Caco-2 (cell line): ENCODE measurements at regions not wholly inside any gene's neighbourhood (a gene's known extent, or its start where the extent isn't known, plus 50 kb on each side); places are given as distances from the start of the nearest gene placed in this dataset.

Source experiments
- BruUV-seq: library from RNA; stranded (reverse); fragments of 400-500 nt; replicated peaks from 2 replicates; lab custom pipeline; 2021; lab: Mats Ljungman, UMichigan
- CTCF ChIA-PET: fragments of 300-600 bp; sonication (Branson Sonifier 250); formaldehyde crosslinking; loops from one replicate; lab custom pipeline; 2022; ENCODE audit warnings: antibody characterized with exemption; lab: Charles Lee
- POLR2A ChIA-PET: fragments of 300-600 bp; sonication (Branson Sonifier 250); formaldehyde crosslinking; loops from one replicate; lab custom pipeline; 2022; ENCODE audit warnings: antibody characterized with exemption; lab: Charles Lee
- DNase-seq, 2 experiments: peaks; one replicate each; pipeline versions ENCODE4 v3.0.0 to v3.0.0-alpha.2; 2020 to 2022
- H3K27me3 ChIP-seq: replicated peaks from 2 replicates; pipeline ENCODE4 v1.6.0; 2011; ENCODE audit warnings: low read length; ENCODE audit not compliant: control insufficient read depth, insufficient read depth
- H3K36me3 ChIP-seq: 2 replicates; pipeline ENCODE4 v1.5.1; 2011; ENCODE audit warnings: low read length; ENCODE audit not compliant: control insufficient read depth, insufficient read depth
- H3K4me1 ChIP-seq: fragments of 250-450 bp; sonication (Bioruptor Pico); 2 replicates; pipeline ENCODE4 v1.5.1; 2020; ENCODE audit warnings: mild to moderate bottlenecking
- H3K4me3 ChIP-seq: 2 replicates; pipeline ENCODE4 v1.5.1; 2011; ENCODE audit warnings: low read depth, mild to moderate bottlenecking, control low read depth, low read length
- H3K9me3 ChIP-seq: fragments of 250-450 bp; sonication (Bioruptor Pico); 2 replicates; pipeline ENCODE4 v1.5.1; 2020; ENCODE audit warnings: mild to moderate bottlenecking, moderate library complexity
- H3K27ac Mint-ChIP-seq: one replicate; pipeline ENCODE4 v1.8.0; 2022; ENCODE audit warnings: mixed read lengths; ENCODE audit not compliant: unreplicated experiment
- H3K27me3 Mint-ChIP-seq: one replicate; pipeline ENCODE4 v1.8.0; 2022; ENCODE audit warnings: mixed read lengths; ENCODE audit not compliant: insufficient read depth, unreplicated experiment
- H3K36me3 Mint-ChIP-seq: one replicate; pipeline ENCODE4 v1.8.0; 2022; ENCODE audit warnings: mild to moderate bottlenecking, mixed read lengths; ENCODE audit not compliant: insufficient read depth, unreplicated experiment
- H3K4me1 Mint-ChIP-seq: one replicate; pipeline ENCODE4 v1.8.0; 2022; ENCODE audit warnings: low read depth, mixed read lengths; ENCODE audit not compliant: unreplicated experiment
- H3K4me3 Mint-ChIP-seq: one replicate; pipeline ENCODE4 v1.8.0; 2022; ENCODE audit warnings: mild to moderate bottlenecking, moderate library complexity, mixed read lengths; ENCODE audit not compliant: unreplicated experiment
- H3K9me3 Mint-ChIP-seq: one replicate; pipeline ENCODE4 v1.8.0; 2022; ENCODE audit warnings: mixed read lengths; ENCODE audit not compliant: unreplicated experiment
- intact Hi-C: fragments of 100-400 bp; cut with micrococcal nuclease; formaldehyde crosslinking; loops from one replicate; pipeline ENCODE4 v1.10.0; 2022; ENCODE audit not compliant: unreplicated experiment
- TF ChIP-seq, protein P1 (sequence below), 2 experiments: fragments of 200-600 bp in 1 of 2; IDR thresholded peaks; 1 replicate in 1 of 2; 2 replicates in 1 of 2; pipeline versions ENCODE4 v1.5.1 to v1.8.0; 2011 to 2022; ENCODE audit warnings: antibody characterized with exemption in 1 of 2, control low read depth in 1 of 2, inconsistent platforms in 1 of 2, low read depth in 1 of 2, low read length in 1 of 2, mild to moderate bottlenecking in 1 of 2, moderate library complexity in 1 of 2; ENCODE audit not compliant: insufficient read depth in 1 of 2, severe bottlenecking in 1 of 2, unreplicated experiment in 1 of 2

GRCh38 chr10:130547368-130547767 is 411.2 kb downstream of the GLRX3 start:
- DNase-seq = no peak
- ChIA-PET POLR2A (no interaction called here), CTCF (no interaction called here)
- Mint-ChIP-seq H3K27ac (no peak overlapping the region), H3K9me3 (no peaks in the 10 kb centered on the region), H3K36me3 (no peaks in the 10 kb centered on the region), H3K4me1 (no peaks in the 10 kb centered on the region), H3K4me3 (no peak overlapping the region), H3K27me3 (peaks cover 18% of the 10 kb centered on the region)
- Histone ChIP-seq H3K4me1 (no peaks in the 10 kb centered on the region), H3K4me3 (no peak overlapping the region), H3K36me3 (no peaks in the 10 kb centered on the region), H3K9me3 (no peaks in the 10 kb centered on the region), H3K27me3 (no peaks in the 10 kb centered on the region)
- intact Hi-C loops = no loop called here
- TF ChIP-seq, protein P1, sequence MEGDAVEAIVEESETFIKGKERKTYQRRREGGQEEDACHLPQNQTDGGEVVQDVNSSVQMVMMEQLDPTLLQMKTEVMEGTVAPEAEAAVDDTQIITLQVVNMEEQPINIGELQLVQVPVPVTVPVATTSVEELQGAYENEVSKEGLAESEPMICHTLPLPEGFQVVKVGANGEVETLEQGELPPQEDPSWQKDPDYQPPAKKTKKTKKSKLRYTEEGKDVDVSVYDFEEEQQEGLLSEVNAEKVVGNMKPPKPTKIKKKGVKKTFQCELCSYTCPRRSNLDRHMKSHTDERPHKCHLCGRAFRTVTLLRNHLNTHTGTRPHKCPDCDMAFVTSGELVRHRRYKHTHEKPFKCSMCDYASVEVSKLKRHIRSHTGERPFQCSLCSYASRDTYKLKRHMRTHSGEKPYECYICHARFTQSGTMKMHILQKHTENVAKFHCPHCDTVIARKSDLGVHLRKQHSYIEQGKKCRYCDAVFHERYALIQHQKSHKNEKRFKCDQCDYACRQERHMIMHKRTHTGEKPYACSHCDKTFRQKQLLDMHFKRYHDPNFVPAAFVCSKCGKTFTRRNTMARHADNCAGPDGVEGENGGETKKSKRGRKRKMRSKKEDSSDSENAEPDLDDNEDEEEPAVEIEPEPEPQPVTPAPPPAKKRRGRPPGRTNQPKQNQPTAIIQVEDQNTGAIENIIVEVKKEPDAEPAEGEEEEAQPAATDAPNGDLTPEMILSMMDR (IDR thresholded peaks at IDR 0.05; ENCODE audit: insufficient read depth in 1 of 2, low read depth in 1 of 2, low read length in 1 of 2, severe bottlenecking in 1 of 2, unreplicated experiment in 1 of 2) = no peak
- BruUV-seq = no TSS peak

GRCh38 chr10:130550952-130551674 is 414.9 kb downstream of the GLRX3 start:
- Histone ChIP-seq H3K4me1 (no peaks in the 10 kb centered on the region), H3K9me3 (no peaks in the 10 kb centered on the region), H3K4me3 (no peak overlapping the region), H3K27me3 (no peaks in the 10 kb centered on the region), H3K36me3 (no peaks in the 10 kb centered on the region)
- POLR2A ChIA-PET = no interaction called here
- H3K36me3 Mint-ChIP-seq = no peaks in the 10 kb centered on the region
- no peaks in the 10 kb centered on the region for H3K4me1 Mint-ChIP-seq
- no peak overlapping the region for H3K27ac Mint-ChIP-seq
- CTCF ChIA-PET = no interaction called here
- intact Hi-C loops = no loop called here
- TF ChIP-seq, protein P1 (IDR thresholded peaks at IDR 0.05; ENCODE audit: insufficient read depth in 1 of 2, low read depth in 1 of 2, low read length in 1 of 2, severe bottlenecking in 1 of 2, unreplicated experiment in 1 of 2) = no peak
- H3K27me3 Mint-ChIP-seq = peaks cover 16% of the 10 kb centered on the region
- H3K9me3 Mint-ChIP-seq = no peaks in the 10 kb centered on the region
- DNase-seq = no peak
- BruUV-seq = no TSS peak
- H3K4me3 Mint-ChIP-seq = no peak overlapping the region

DNA sequence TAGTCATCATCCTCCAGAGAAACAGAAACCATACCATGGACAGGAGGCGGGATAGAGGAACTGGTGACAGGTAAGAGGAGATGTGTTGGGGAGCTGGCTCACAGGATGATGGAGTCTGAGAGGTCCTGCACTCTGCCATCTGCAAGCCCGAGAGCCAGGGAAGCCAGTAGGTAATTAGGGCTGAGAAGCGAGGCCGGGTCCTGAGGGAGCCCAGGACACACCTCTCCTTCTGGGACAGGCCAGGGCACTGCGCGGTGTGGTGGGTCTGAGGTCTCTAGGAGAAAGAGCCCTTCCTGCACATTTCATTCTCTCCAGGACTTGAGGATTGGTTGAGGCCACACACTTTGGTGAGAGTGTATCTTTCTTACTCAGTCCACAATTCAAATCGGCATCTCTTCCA is 415.5 kb downstream of the GLRX3 start:
- no peak overlapping the region for H3K27ac Mint-ChIP-seq
- intact Hi-C loops = no loop called here
- H3K4me1 Mint-ChIP-seq = no peaks in the 10 kb centered on the region
- Histone ChIP-seq H3K36me3 (no peaks in the 10 kb centered on the region), H3K4me3 (no peak overlapping the region), H3K4me1 (no peaks in the 10 kb centered on the region), H3K27me3 (no peaks in the 10 kb centered on the region), H3K9me3 (no peaks in the 10 kb centered on the region)
- TF ChIP-seq, protein P1 (IDR thresholded peaks at IDR 0.05; ENCODE audit: insufficient read depth in 1 of 2, low read depth in 1 of 2, low read length in 1 of 2, severe bottlenecking in 1 of 2, unreplicated experiment in 1 of 2) = no peak
- no peaks in the 10 kb centered on the region for H3K9me3 Mint-ChIP-seq
- ChIA-PET POLR2A (no interaction called here), CTCF (no interaction called here)
- no peak overlapping the region for H3K4me3 Mint-ChIP-seq
- no TSS peak for BruUV-seq
- no peaks in the 10 kb centered on the region for H3K36me3 Mint-ChIP-seq
- no peak for DNase-seq
- peaks cover 16% of the 10 kb centered on the region for H3K27me3 Mint-ChIP-seq
